ENCODE measurements at regions not wholly inside any gene's neighbourhood (a gene's known extent, or its start where the extent isn't known, plus 50 kb on each side); places are given as distances from the start of the nearest gene placed in this dataset.
A peak's percentile ranks its signal among the peaks of the same experiment; 100 is the strongest.

DNA sequence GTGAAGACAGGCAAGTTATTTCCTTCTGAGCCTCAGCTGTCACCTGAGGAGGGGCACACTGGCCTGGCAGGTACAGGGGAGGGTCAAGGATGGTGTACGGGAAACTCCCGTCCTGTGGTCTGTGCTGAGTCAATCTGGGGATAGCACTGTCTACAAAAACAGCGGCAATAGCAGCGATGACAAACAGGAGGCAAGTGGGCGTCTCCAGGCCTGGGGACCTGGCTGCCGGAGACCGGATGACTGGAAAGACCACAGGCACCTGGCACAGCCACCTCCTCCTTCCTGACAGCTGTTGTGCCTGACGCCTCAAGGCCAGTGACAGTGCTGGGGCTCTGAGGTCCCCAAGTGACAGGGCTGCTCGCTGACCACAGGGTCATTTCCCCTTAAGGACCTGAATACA is 202.1 kb upstream of the HS6ST1 start:
- in situ Hi-C loops (cut with HindIII; ENCODE audit: low pct_ligation_motif_present, low sequenced_read_pairs) = no loop called here
- no peaks in the 10 kb centered on the region for H3K27me3 ChIP-seq (replicated peaks)
- H3K4me3 ChIP-seq (ENCODE audit: low read depth, low read length) = no peak overlapping the region
- DNase-seq = peak; percentile 13
- no peaks in the 10 kb centered on the region for H3K36me3 ChIP-seq (replicated peaks)
- TF ChIP-seq, protein P1, sequence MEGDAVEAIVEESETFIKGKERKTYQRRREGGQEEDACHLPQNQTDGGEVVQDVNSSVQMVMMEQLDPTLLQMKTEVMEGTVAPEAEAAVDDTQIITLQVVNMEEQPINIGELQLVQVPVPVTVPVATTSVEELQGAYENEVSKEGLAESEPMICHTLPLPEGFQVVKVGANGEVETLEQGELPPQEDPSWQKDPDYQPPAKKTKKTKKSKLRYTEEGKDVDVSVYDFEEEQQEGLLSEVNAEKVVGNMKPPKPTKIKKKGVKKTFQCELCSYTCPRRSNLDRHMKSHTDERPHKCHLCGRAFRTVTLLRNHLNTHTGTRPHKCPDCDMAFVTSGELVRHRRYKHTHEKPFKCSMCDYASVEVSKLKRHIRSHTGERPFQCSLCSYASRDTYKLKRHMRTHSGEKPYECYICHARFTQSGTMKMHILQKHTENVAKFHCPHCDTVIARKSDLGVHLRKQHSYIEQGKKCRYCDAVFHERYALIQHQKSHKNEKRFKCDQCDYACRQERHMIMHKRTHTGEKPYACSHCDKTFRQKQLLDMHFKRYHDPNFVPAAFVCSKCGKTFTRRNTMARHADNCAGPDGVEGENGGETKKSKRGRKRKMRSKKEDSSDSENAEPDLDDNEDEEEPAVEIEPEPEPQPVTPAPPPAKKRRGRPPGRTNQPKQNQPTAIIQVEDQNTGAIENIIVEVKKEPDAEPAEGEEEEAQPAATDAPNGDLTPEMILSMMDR (IDR thresholded peaks at IDR 0.05; ENCODE audit: low read depth, low read length, missing control alignments) = no peak
- H3K27ac ChIP-seq = no peak overlapping the region

DNA sequence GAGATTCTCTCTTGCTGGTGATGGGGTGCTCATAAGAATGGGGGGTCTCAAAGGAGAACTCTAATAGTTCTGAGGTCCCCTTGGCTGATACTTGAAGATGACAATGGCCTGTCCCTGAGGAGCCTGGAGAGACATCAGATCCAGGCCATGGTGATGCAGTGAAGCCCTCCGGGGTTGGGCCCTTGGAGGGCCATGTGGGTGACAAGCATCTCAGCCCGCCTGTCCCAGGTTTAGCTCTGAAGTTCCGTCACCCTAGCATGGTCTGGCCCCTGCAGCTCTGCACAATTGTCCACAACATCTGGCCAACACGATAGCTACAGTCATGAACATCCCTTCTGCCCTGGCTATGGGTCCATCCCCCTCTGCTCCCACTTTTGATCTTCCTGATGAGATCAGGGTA is 202.8 kb upstream of the HS6ST1 start:
- Histone ChIP-seq H3K4me3 (ENCODE audit: low read depth, low read length) (no peak overlapping the region), H3K36me3 (replicated peaks) (no peaks in the 10 kb centered on the region), H3K27me3 (replicated peaks) (no peaks in the 10 kb centered on the region), H3K27ac (no peak overlapping the region)
- in situ Hi-C loops (cut with HindIII; ENCODE audit: low pct_ligation_motif_present, low sequenced_read_pairs) = no loop called here
- TF ChIP-seq, protein P1 (IDR thresholded peaks at IDR 0.05; ENCODE audit: low read depth, low read length, missing control alignments) = no peak
- no peak for DNase-seq

DNA sequence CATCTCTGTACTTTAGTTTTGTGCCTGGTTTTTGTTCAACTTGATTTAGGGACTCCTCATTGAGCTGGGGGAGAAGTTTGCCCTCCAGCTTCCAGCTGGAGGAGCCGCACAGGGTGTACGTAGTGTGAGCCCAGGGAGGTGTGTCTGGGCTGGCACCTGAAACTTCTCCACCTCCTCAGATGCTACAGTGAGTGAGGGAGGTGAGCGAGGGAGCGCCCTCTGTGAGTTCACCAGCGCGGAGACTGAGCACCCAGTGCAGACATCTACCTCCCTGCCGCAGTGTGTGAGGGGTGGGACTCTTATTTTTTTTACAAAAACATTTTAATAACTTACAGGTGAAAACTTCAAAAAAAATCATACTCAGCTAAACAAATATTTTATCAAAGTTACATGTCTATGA is 204.2 kb upstream of the HS6ST1 start:
- Histone ChIP-seq H3K4me3 (ENCODE audit: low read depth, low read length) (no peak overlapping the region), H3K36me3 (replicated peaks) (no peaks in the 10 kb centered on the region), H3K27ac (no peak overlapping the region), H3K27me3 (replicated peaks) (no peaks in the 10 kb centered on the region)
- TF ChIP-seq, protein P1 (IDR thresholded peaks at IDR 0.05; ENCODE audit: low read depth, low read length, missing control alignments) = no peak
- DNase-seq = no peak
- in situ Hi-C loops (cut with HindIII; ENCODE audit: low pct_ligation_motif_present, low sequenced_read_pairs) = no loop called here

DNA sequence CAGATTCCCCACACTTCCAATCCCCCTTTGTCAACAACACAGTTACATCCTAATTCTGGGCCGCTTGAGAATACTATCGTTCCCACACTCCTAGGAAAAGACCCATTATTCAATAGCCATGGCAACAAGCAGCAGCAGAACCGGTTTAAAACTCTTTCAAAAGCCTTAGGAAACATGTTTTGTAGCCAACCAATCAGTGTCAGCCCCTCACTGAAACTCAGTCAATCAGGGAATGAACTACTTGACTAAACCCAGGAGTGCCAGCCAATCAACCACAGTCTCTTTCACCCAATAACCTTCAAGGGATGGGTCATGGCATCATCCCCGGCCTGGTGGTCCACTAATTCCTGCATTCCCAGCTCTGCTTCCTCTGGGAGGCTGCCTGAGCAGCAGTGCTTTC is 204.8 kb upstream of the HS6ST1 start:
- no peak overlapping the region for H3K27ac ChIP-seq
- TF ChIP-seq, protein P1 (IDR thresholded peaks at IDR 0.05; ENCODE audit: low read depth, low read length, missing control alignments) = no peak
- H3K4me3 ChIP-seq (ENCODE audit: low read depth, low read length) = no peak overlapping the region
- in situ Hi-C loops (cut with HindIII; ENCODE audit: low pct_ligation_motif_present, low sequenced_read_pairs) = no loop called here
- H3K36me3 ChIP-seq (replicated peaks) = no peaks in the 10 kb centered on the region
- no peak for DNase-seq
- no peaks in the 10 kb centered on the region for H3K27me3 ChIP-seq (replicated peaks)

DNA sequence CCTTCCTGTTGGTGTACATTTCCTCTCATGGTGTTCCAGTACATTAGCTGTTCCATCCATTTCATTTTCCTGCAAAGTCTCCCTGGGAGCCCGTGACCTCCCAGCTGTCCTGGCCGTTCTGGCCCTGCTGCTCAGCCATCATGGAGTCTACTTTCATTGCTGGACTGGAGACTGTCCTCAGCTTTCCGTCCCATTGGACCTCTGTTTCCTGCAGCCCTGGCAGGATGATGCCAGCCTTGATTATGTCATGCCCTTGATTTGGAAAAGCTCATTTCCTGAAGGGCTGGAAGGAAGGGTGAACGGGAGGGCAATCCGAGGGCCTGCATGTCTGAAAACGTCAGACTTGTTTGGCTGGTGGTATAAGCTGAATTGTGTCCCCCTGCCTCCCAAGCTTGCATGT is 205.5 kb upstream of the HS6ST1 start:
- DNase-seq = no peak
- no peak overlapping the region for H3K27ac ChIP-seq
- H3K27me3 ChIP-seq (replicated peaks) = no peaks in the 10 kb centered on the region
- no peak overlapping the region for H3K4me3 ChIP-seq (ENCODE audit: low read depth, low read length)
- H3K36me3 ChIP-seq (replicated peaks) = no peaks in the 10 kb centered on the region
- in situ Hi-C loops (cut with HindIII; ENCODE audit: low pct_ligation_motif_present, low sequenced_read_pairs) = no loop called here
- TF ChIP-seq, protein P1 (IDR thresholded peaks at IDR 0.05; ENCODE audit: low read depth, low read length, missing control alignments) = no peak

DNA sequence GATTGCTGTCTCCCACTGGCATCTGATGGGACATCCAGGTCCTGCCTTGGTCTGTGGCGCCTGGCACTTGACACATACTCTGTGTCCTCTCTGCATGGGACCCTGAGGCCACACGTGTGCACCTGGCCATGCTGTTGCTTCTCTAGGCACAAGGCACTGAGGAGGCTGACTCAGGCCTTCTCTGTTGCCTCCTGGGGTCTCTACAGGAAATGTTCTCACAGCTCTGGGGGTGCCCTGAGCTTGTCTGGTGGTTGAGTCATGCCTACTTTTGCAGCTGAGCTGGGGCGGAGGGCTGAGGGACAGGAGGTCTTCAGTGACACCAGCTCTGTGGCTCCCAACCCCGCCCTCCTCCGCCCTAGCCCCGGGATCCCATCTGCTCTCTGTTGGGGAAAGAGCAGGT is 207.0 kb upstream of the HS6ST1 start:
- Histone ChIP-seq H3K27ac (no peak overlapping the region), H3K36me3 (replicated peaks) (no peaks in the 10 kb centered on the region), H3K4me3 (ENCODE audit: low read depth, low read length) (no peak overlapping the region), H3K27me3 (replicated peaks) (no peaks in the 10 kb centered on the region)
- TF ChIP-seq, protein P1 (IDR thresholded peaks at IDR 0.05; ENCODE audit: low read depth, low read length, missing control alignments) = no peak
- in situ Hi-C loops (cut with HindIII; ENCODE audit: low pct_ligation_motif_present, low sequenced_read_pairs) = no loop called here
- DNase-seq = peak; percentile 34

Measured in brain microvascular endothelial cell (primary cell).